Peyer's patch (tissue), 4 donors: ENCODE measurements at regions not wholly inside any gene's neighbourhood (a gene's known extent, or its start where the extent isn't known, plus 50 kb on each side); places are given as distances from the start of the nearest gene placed in this dataset.
A peak's percentile ranks its signal among the peaks of the same experiment; 100 is the strongest.

ENCODE experiments used
- DNase-seq, 3 donors: peaks; one replicate each; pipeline ENCODE4 v3.0.0-alpha.2; 2017 to 2019
- H3K27ac ChIP-seq, 4 donors: fragments of 200-600 bp; sonication (generic); one replicate each; pipeline ENCODE4 v1.5.1; 2016 to 2019
- H3K27me3 ChIP-seq, 2 donors: fragments of 200-600 bp; sonication (generic); one replicate each; pipeline ENCODE4 v1.5.1; 2019
- H3K36me3 ChIP-seq, 3 donors: fragments of 200-600 bp; sonication (generic); one replicate each; pipeline ENCODE4 v1.5.1; 2016 to 2019
- H3K4me1 ChIP-seq, 4 donors: fragments of 200-600 bp; sonication (generic); one replicate each; pipeline ENCODE4 v1.5.1; 2016 to 2019
- H3K4me3 ChIP-seq, 4 donors: fragments of 200-600 bp; sonication (generic); 1 replicate in 3 of 4; 2 replicates in 1 of 4; pipeline ENCODE4 v1.5.1; 2016 to 2019; ENCODE audit warnings: mild to moderate bottlenecking in 1 of 4
- H3K9me3 ChIP-seq, 4 donors: fragments of 200-600 bp; sonication (generic); one replicate each; pipeline ENCODE4 v1.5.1; 2016 to 2019; ENCODE audit warnings: mild to moderate bottlenecking in 1 of 4
- POLR2A ChIP-seq, 2 donors: fragments of 450-650 bp; IDR thresholded peaks; one replicate each; pipeline ENCODE4 v1.5.1; 2017; ENCODE audit warnings: antibody characterized with exemption in 2 of 2, mild to moderate bottlenecking in 2 of 2, moderate library complexity in 2 of 2
- TF ChIP-seq, protein P1 (sequence below), 6 experiments: fragments of 450-650 bp in 4 of 6; fragments of 200-600 bp in 2 of 6; sonication (generic) in 1 of 6; IDR thresholded peaks; one replicate each; pipeline ENCODE4 v1.5.1; 2017 to 2019; ENCODE audit warnings: antibody characterized with exemption in 6 of 6, mild to moderate bottlenecking in 3 of 6, moderate library complexity in 1 of 6

GRCh38 chr16:13453325-13453724 lies 466.6 kb upstream of the ERCC4 start:
- DNase-seq, result no peak
- H3K4me1 ChIP-seq, result no peaks in the 10 kb centered on the region
- no peaks in the 10 kb centered on the region for H3K27me3 ChIP-seq
- H3K9me3 ChIP-seq, result no peaks in the 10 kb centered on the region
- H3K36me3 ChIP-seq, result no peaks in the 10 kb centered on the region
- H3K27ac ChIP-seq, result no peak overlapping the region
- no peak overlapping the region for H3K4me3 ChIP-seq
- TF ChIP-seq, protein P1, sequence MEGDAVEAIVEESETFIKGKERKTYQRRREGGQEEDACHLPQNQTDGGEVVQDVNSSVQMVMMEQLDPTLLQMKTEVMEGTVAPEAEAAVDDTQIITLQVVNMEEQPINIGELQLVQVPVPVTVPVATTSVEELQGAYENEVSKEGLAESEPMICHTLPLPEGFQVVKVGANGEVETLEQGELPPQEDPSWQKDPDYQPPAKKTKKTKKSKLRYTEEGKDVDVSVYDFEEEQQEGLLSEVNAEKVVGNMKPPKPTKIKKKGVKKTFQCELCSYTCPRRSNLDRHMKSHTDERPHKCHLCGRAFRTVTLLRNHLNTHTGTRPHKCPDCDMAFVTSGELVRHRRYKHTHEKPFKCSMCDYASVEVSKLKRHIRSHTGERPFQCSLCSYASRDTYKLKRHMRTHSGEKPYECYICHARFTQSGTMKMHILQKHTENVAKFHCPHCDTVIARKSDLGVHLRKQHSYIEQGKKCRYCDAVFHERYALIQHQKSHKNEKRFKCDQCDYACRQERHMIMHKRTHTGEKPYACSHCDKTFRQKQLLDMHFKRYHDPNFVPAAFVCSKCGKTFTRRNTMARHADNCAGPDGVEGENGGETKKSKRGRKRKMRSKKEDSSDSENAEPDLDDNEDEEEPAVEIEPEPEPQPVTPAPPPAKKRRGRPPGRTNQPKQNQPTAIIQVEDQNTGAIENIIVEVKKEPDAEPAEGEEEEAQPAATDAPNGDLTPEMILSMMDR (IDR thresholded peaks at IDR 0.05), result no peak
- TF ChIP-seq POLR2A (IDR thresholded peaks at IDR 0.05), result no peak

DNA sequence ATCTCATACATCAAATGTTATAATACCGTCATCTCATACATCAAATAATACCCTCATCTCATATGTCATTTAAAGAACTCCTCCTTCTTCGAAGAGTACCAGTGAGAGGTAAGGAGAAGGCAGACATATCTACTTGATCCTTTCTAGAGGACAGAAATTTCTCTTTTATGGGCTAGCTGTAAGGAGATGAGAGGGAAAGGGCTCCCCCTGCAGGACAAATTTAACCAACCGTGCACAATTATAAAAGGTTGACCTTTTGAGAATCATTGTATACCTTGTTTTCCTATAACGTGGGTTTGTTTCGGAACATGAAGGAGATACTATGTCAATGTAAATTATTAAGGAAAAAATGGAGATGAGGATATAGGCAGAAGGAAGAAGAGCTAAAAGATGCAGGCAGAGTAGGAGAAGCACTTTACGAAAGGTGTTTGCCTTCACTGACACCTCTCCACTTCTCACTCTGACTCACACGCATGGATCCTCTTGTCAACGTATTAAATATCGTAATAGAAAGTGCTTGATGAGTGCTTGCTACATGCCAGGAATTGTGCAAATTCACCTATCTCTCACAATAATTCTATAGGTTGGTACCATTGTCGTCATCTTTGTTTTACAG lies 465.9 kb upstream of the ERCC4 start:
- no peaks in the 10 kb centered on the region for H3K9me3 ChIP-seq
- H3K27me3 ChIP-seq, result no peaks in the 10 kb centered on the region
- H3K36me3 ChIP-seq, result no peaks in the 10 kb centered on the region
- H3K4me3 ChIP-seq, result no peak overlapping the region
- H3K27ac ChIP-seq, result no peak overlapping the region
- DNase-seq, result no peak
- no peak for TF ChIP-seq POLR2A (IDR thresholded peaks at IDR 0.05)
- TF ChIP-seq, protein P1 (IDR thresholded peaks at IDR 0.05), result peak in 2 of 6 experiments; percentile 7 to 11
- H3K4me1 ChIP-seq, result no peaks in the 10 kb centered on the region

GRCh38 chr16:13463619-13464018 lies 456.3 kb upstream of the ERCC4 start:
- Histone ChIP-seq H3K27ac (no peak overlapping the region), H3K4me1 (no peaks in the 10 kb centered on the region), H3K27me3 (no peaks in the 10 kb centered on the region), H3K9me3 (no peaks in the 10 kb centered on the region), H3K36me3 (no peaks in the 10 kb centered on the region), H3K4me3 (no peak overlapping the region)
- TF ChIP-seq, protein P1 (IDR thresholded peaks at IDR 0.05), result no peak
- TF ChIP-seq POLR2A (IDR thresholded peaks at IDR 0.05), result no peak
- no peak for DNase-seq

- TF ChIP-seq, protein P1 (IDR thresholded peaks at IDR 0.05), result no peak
- no peak for TF ChIP-seq POLR2A (IDR thresholded peaks at IDR 0.05)
- no peak overlapping the region for H3K4me3 ChIP-seq
- H3K4me1 ChIP-seq, result no peaks in the 10 kb centered on the region
- H3K9me3 ChIP-seq, result no peaks in the 10 kb centered on the region
- DNase-seq, result no peak
- H3K36me3 ChIP-seq, result no peaks in the 10 kb centered on the region
- no peaks in the 10 kb centered on the region for H3K27me3 ChIP-seq
- no peak overlapping the region for H3K27ac ChIP-seq
Observed at GRCh38 chr16:13471036-13471435, 448.9 kb upstream of the ERCC4 start.

- Histone ChIP-seq H3K9me3 (peaks cover 0 to 3% (median 0%) of the 10 kb centered on the region in 4 donors), H3K27ac (no peak overlapping the region), H3K27me3 (no peaks in the 10 kb centered on the region), H3K4me1 (no peaks in the 10 kb centered on the region), H3K4me3 (no peak overlapping the region), H3K36me3 (no peaks in the 10 kb centered on the region)
- no peak for DNase-seq
- TF ChIP-seq, protein P1 (IDR thresholded peaks at IDR 0.05), result no peak
- TF ChIP-seq POLR2A (IDR thresholded peaks at IDR 0.05), result no peak
Observed at GRCh38 chr16:13478991-13479390, 441.0 kb upstream of the ERCC4 start.

DNA sequence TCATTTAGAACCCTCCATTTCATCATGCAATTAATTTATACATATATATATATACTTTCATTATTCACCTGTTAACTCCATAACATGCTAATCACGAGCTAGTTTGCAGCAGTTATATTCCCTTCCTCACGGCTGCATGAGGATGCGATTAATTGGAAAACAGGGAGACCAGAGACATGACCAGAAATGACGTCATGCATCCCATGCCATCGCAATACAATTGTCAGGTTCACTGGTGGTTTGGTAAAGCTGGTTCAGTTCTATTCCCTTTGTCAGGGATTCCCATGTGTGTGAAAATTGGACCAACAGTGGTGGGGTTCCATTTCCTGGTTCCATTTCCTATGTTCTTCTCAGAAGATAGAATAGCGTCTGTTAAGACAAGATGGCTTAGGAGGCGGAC lies 440.4 kb upstream of the ERCC4 start:
- Histone ChIP-seq H3K4me1 (no peaks in the 10 kb centered on the region), H3K36me3 (no peaks in the 10 kb centered on the region), H3K9me3 (peaks cover 0 to 4% (median 0%) of the 10 kb centered on the region in 4 donors), H3K27ac (no peak overlapping the region), H3K27me3 (no peaks in the 10 kb centered on the region), H3K4me3 (no peak overlapping the region)
- TF ChIP-seq POLR2A (IDR thresholded peaks at IDR 0.05), result no peak
- TF ChIP-seq, protein P1 (IDR thresholded peaks at IDR 0.05), result no peak
- DNase-seq, result no peak
